CD4-positive, alpha-beta T cell (primary cell): ENCODE measurements at regions not wholly inside any gene's neighbourhood (a gene's known extent, or its start where the extent isn't known, plus 50 kb on each side); places are given as distances from the start of the nearest gene placed in this dataset.
"Not testable (repeated sequence)": the region's sequence is repeated elsewhere in the genome, so short reads cannot be mapped to it uniquely, and the experiment has no call there.

Source experiments
- ATAC-seq: fragments of 200-7000 bp; cut with Tn5 transposase; one replicate; pipeline ENCODE4 v1.10.0; 2022; ENCODE audit warnings: mild to moderate bottlenecking; ENCODE audit not compliant: poor library complexity
- CTCF ChIA-PET: fragments of 350-600 bp; sonication (Branson Sonifier 250); formaldehyde crosslinking; loops from one replicate; lab custom pipeline; 2021; ENCODE audit warnings: antibody characterized with exemption, inconsistent platforms; lab: Charles Lee
- POLR2A ChIA-PET: fragments of 350-600 bp; sonication (Branson Sonifier 250); formaldehyde crosslinking; loops from one replicate; lab custom pipeline; 2021; ENCODE audit warnings: antibody characterized with exemption, inconsistent platforms; lab: Charles Lee
- DNase-seq, 14 experiments: peaks; one replicate each; pipeline ENCODE4 v3.0.0-alpha.2; 2013 to 2020; ENCODE audit warnings: mixed read lengths in 2 of 14
- H3K27ac ChIP-seq, 2 donors: one replicate each; pipeline versions ENCODE4 v1.5.1 to v1.7.0; 2013; ENCODE audit warnings: low read length in 2 of 2, low read depth in 1 of 2, mild to moderate bottlenecking in 1 of 2
- H3K27me3 ChIP-seq, 2 experiments: 1 replicate in 1 of 2; 2 replicates in 1 of 2; pipeline versions ENCODE4 v1.6.1 to v1.7.0; 2013; ENCODE audit warnings: low read length in 2 of 2, control low read depth in 1 of 2, mild to moderate bottlenecking in 1 of 2, moderate library complexity in 1 of 2; ENCODE audit not compliant: insufficient read depth in 2 of 2, control insufficient read depth in 1 of 2
- H3K36me3 ChIP-seq: one replicate; pipeline ENCODE4 v1.6.1; 2013; ENCODE audit warnings: low read length, control low read depth; ENCODE audit not compliant: insufficient read depth
- H3K4me1 ChIP-seq: one replicate; pipeline ENCODE4 v1.6.1; 2013; ENCODE audit warnings: low read length, control low read depth; ENCODE audit not compliant: insufficient read depth
- H3K4me3 ChIP-seq: one replicate; pipeline ENCODE4 v1.5.1; 2013; ENCODE audit warnings: mild to moderate bottlenecking, low read length, moderate library complexity
- H3K9me3 ChIP-seq, 2 experiments: 1 replicate in 1 of 2; 2 replicates in 1 of 2; pipeline versions ENCODE4 v1.6.1 to v1.7.0; 2013; ENCODE audit warnings: low read length in 2 of 2, mild to moderate bottlenecking in 2 of 2, control low read depth in 1 of 2, moderate library complexity in 1 of 2; ENCODE audit not compliant: control insufficient read depth in 1 of 2, insufficient read depth in 1 of 2
- H3K27ac Mint-ChIP-seq: one replicate; pipeline ENCODE4 v1.8.0; 2020; ENCODE audit warnings: mixed read lengths
- H3K27me3 Mint-ChIP-seq: one replicate; pipeline ENCODE4 v1.8.0; 2021; ENCODE audit warnings: mixed read lengths
- H3K36me3 Mint-ChIP-seq: one replicate; pipeline ENCODE4 v1.8.0; 2021; ENCODE audit warnings: low read depth, mixed read lengths
- H3K4me1 Mint-ChIP-seq: one replicate; pipeline ENCODE4 v1.8.0; 2021; ENCODE audit warnings: low read depth, mixed read lengths
- H3K4me3 Mint-ChIP-seq: one replicate; pipeline ENCODE4 v1.8.0; 2020; ENCODE audit warnings: mild to moderate bottlenecking, mixed read lengths
- H3K9me3 Mint-ChIP-seq: one replicate; pipeline ENCODE4 v1.8.0; 2020; ENCODE audit warnings: mixed read lengths
- CTCF ChIP-seq: fragments of 200-600 bp; IDR thresholded peaks from one replicate; pipeline ENCODE4 v1.8.0; 2022; ENCODE audit warnings: antibody characterized with exemption, mild to moderate bottlenecking
- intact Hi-C, 2 experiments: fragments of 100-400 bp; cut with DNase I in 1 of 2; cut with micrococcal nuclease in 1 of 2; formaldehyde crosslinking; loops; one replicate each; pipeline versions ENCODE4 v1.15.1 to v1.9.0; 2023 to 2025; cut with DNase I, micrococcal nuclease

DNA sequence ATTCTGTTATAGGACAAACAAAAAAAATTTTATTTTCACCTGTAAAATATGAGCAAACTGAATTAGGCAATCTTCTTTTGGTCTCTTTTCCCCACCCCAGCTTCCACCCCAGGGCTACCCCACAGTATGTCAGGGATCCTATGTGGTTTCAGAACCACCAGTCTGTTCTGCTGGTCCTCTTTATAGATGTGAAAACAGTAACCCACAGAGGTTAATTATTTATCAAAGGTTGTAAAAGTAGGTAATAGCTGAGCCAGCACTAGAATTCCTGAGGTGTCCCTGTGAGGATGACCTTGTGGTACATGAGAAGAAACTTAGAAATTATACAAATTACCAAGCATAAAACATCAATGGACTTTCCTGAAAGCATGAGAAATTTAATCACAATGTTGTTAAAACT lies 428.7 kb downstream of the CNTNAP4 start:
- Mint-ChIP-seq H3K4me3 (no peak overlapping the region), H3K9me3 (peaks cover 2% of the 10 kb centered on the region), H3K27me3 (no peaks in the 10 kb centered on the region), H3K4me1 (no peaks in the 10 kb centered on the region), H3K36me3 (no peaks in the 10 kb centered on the region), H3K27ac (no peak overlapping the region)
- Histone ChIP-seq H3K4me3 (no peak overlapping the region), H3K9me3 (no peaks in the 10 kb centered on the region), H3K27me3 (no peaks in the 10 kb centered on the region), H3K27ac (no peak overlapping the region), H3K36me3 (no peaks in the 10 kb centered on the region), H3K4me1 (no peaks in the 10 kb centered on the region)
- TF ChIP-seq CTCF: no peak
- intact Hi-C loops: no loop called here
- ChIA-PET CTCF (no interaction called here), POLR2A (no interaction called here)
- ATAC-seq (no peak), DNase-seq (no peak)

DNA sequence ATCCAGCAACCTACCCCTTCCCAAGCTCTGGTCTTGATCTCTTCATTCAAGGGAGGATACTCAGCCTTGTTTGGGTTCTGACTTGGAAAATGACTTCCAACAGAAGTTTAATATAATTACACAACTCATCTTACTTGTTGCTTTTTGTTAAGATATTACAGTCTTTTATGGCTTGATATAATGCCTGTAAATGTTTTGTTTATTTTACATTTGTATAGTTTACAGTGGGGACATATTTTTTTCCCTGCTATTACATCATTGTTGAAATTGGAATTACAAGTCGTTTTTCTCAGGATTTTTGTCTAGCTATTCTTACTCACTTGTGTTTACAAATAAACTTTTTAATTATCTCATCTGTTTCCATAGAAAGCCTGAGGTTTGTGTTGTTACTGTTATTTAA lies 436.0 kb downstream of the CNTNAP4 start:
- no peak for TF ChIP-seq CTCF
- Histone ChIP-seq H3K4me1 (no peaks in the 10 kb centered on the region), H3K36me3 (no peaks in the 10 kb centered on the region), H3K9me3 (no peaks in the 10 kb centered on the region), H3K27me3 (no peaks in the 10 kb centered on the region), H3K27ac (no peak overlapping the region), H3K4me3 (no peak overlapping the region)
- Mint-ChIP-seq H3K27ac (no peak overlapping the region), H3K4me3 (no peak overlapping the region), H3K4me1 (no peaks in the 10 kb centered on the region), H3K9me3 (peaks cover 2% of the 10 kb centered on the region), H3K27me3 (no peaks in the 10 kb centered on the region), H3K36me3 (no peaks in the 10 kb centered on the region)
- CTCF ChIA-PET: no interaction called here
- intact Hi-C loops: no loop called here
- ATAC-seq (no peak), DNase-seq (no peak)
- POLR2A ChIA-PET: no interaction called here

DNA sequence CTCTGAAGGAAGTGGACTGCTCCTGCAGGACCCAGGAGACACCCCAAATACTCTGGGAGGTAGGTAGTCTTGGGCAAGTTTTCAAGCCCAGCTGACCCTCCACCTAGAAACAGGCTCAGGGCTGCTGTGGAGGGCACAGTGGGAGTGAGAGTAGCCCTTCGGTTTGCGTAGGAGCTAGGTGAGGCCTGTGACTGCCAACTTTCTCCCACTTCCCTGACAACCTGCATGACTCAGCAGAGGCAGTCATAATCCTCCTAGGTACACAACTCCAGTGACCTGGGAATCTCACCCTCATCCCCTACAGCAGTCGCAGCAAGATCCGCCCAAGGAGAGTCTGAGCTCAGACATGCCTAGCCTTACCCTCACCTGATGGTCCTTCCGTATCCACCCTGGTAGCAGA lies 439.1 kb downstream of the CNTNAP4 start:
- POLR2A ChIA-PET, H3K36me3 ChIP-seq, CTCF ChIA-PET, intact Hi-C loops, H3K4me3 Mint-ChIP-seq, H3K36me3 Mint-ChIP-seq, H3K4me3 ChIP-seq, H3K27ac ChIP-seq, H3K4me1 Mint-ChIP-seq, H3K9me3 ChIP-seq, H3K9me3 Mint-ChIP-seq, H3K4me1 ChIP-seq, DNase-seq, H3K27me3 Mint-ChIP-seq, ATAC-seq, H3K27me3 ChIP-seq, H3K27ac Mint-ChIP-seq: not testable (repeated sequence)

DNA sequence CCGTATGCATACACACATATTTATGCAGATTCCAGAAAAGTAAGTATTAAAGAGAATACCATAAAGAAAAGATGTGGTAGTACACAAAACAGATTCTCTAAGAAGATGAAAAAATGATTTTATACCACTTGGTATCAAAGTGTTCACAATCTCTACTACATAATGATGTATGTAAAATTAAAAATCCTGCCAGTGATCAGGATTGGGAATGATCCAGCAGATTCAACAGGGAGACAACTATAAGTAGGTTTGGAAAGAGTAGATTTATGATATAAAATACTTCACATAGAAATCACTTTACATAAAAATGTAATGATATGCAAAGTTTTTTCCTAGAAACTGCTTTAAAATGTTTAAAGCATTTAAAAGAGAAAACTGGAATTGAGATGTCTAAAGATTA lies 447.0 kb downstream of the CNTNAP4 start:
- DNase-seq (no peak), ATAC-seq (no peak)
- H3K27me3 ChIP-seq: no peaks in the 10 kb centered on the region
- peaks cover 9% of the 10 kb centered on the region for H3K9me3 Mint-ChIP-seq
- H3K36me3 Mint-ChIP-seq: no peaks in the 10 kb centered on the region
- H3K27ac ChIP-seq: no peak overlapping the region
- H3K4me3 Mint-ChIP-seq: no peak overlapping the region
- intact Hi-C loops: no loop called here
- TF ChIP-seq CTCF: no peak
- no peak overlapping the region for H3K4me3 ChIP-seq
- no peaks in the 10 kb centered on the region for H3K4me1 Mint-ChIP-seq
- H3K27ac Mint-ChIP-seq: no peak overlapping the region
- no peaks in the 10 kb centered on the region for H3K27me3 Mint-ChIP-seq
- CTCF ChIA-PET: no interaction called here
- no peaks in the 10 kb centered on the region for H3K4me1 ChIP-seq
- H3K36me3 ChIP-seq: no peaks in the 10 kb centered on the region
- no peaks in the 10 kb centered on the region for H3K9me3 ChIP-seq
- POLR2A ChIA-PET: no interaction called here
